Hematopoietic multipotent progenitor cell (in vitro differentiated cells): ENCODE measurements at regions not wholly inside any gene's neighbourhood (a gene's known extent, or its start where the extent isn't known, plus 50 kb on each side); places are given as distances from the start of the nearest gene placed in this dataset. TPM values are rescaled to one million over a fixed set of nuclear protein-coding genes. Genes with fewer than 3 reads are reported as not detected.

Experiments used
- DNase-seq, 3 donors: peaks; one replicate each; pipeline ENCODE4 v3.0.0-alpha.2; 2011 to 2015; ENCODE audit warnings: low read depth in 2 of 3, low spot score in 2 of 3
- small RNA-seq: library from RNA; depleted of rRNA; stranded (forward); fragments of <200 nt; gene quantifications from one replicate; pipeline ENCODE3, GENCODE V24; 2012

GRCh38 chrX:15926622-15927021 is 72.0 kb upstream of the AP1S2 start:
- DNase-seq, result no peak

- no peak for DNase-seq
Measured at GRCh38 chrX:15918003-15918402, 63.4 kb upstream of the AP1S2 start.

- DNase-seq, result no peak
Measured at GRCh38 chrX:15916704-15917084, 62.1 kb upstream of the AP1S2 start.

GRCh38 chrX:15915959-15916703 is 61.5 kb upstream of the AP1S2 start:
- no peak for DNase-seq

GRCh38 chrX:15914486-15914885 is 59.9 kb upstream of the AP1S2 start:
- no peak for DNase-seq

- DNase-seq, result no peak
Measured at GRCh38 chrX:15913146-15913545, 58.5 kb upstream of the AP1S2 start.

GRCh38 chrX:15911734-15912550 is 57.3 kb upstream of the AP1S2 start:
- DNase-seq, result peak in 2 of 3 donors; percentile 38 to 68

GRCh38 chrX:15909605-15910004 is 55.0 kb upstream of the AP1S2 start:
- no peak for DNase-seq

- DNase-seq, result no peak
Measured at GRCh38 chrX:15908603-15909290, 54.1 kb upstream of the AP1S2 start.

GRCh38 chrX:15906041-15906943 is 51.7 kb upstream of the AP1S2 start:
- no peak for DNase-seq

Small RNA genes in the stretch of these regions (small RNA-seq; reads per million reads assigned to genes)
- not detected for gene RNU5F-7P
